ENCODE measurements at regions not wholly inside any gene's neighbourhood (a gene's known extent, or its start where the extent isn't known, plus 50 kb on each side); places are given as distances from the start of the nearest gene placed in this dataset.

- no peak for TF ChIP-seq CTCF (IDR thresholded peaks at IDR 0.05)
- no peak for TF ChIP-seq IRF3 (IDR thresholded peaks at IDR 0.05; ENCODE audit: low read depth, low read length)
Measured at GRCh38 chr1:229886636-229887035, 180.4 kb upstream of the GALNT2 start.

All from SK-N-SH (cell line).